Heart left ventricle (tissue), 16 donors: ENCODE measurements at regions not wholly inside any gene's neighbourhood (a gene's known extent, or its start where the extent isn't known, plus 50 kb on each side); places are given as distances from the start of the nearest gene placed in this dataset.

Experiments
- ATAC-seq, 4 donors: fragments of 200-7000 bp; cut with Tn5 transposase; one replicate each; pipeline ENCODE4 v1.9.1; 2020 to 2022; ENCODE audit warnings: moderate library complexity in 4 of 4, mild to moderate bottlenecking in 3 of 4, moderate number of reproducible peaks in 1 of 4
- DNase-seq, 5 donors: peaks; one replicate each; pipeline ENCODE4 v3.0.0-alpha.2; 2020
- H3K27ac ChIP-seq, 12 donors: fragments of 200-600 bp; sonication (generic) in 4 of 12; one replicate each; pipeline versions ENCODE4 v1.5.0 to v1.8.0; 2016 to 2022; ENCODE audit warnings: mild to moderate bottlenecking in 2 of 12
- H3K27me3 ChIP-seq, 9 donors: fragments of 200-600 bp; sonication (generic) in 2 of 9; one replicate each; pipeline versions ENCODE4 v1.5.1 to v1.8.0; 2016 to 2022; ENCODE audit warnings: mild to moderate bottlenecking in 3 of 9
- H3K36me3 ChIP-seq, 9 donors: fragments of 200-600 bp; sonication (generic) in 2 of 9; one replicate each; pipeline versions ENCODE4 v1.5.0 to v1.8.0; 2018 to 2022; ENCODE audit warnings: mild to moderate bottlenecking in 2 of 9
- H3K4me1 ChIP-seq, 12 donors: fragments of 200-600 bp; sonication (generic) in 4 of 12; one replicate each; pipeline versions ENCODE4 v1.5.0 to v1.8.0; 2016 to 2022; ENCODE audit warnings: mild to moderate bottlenecking in 3 of 12
- H3K4me3 ChIP-seq, 12 donors: fragments of 200-600 bp; sonication (generic) in 4 of 12; one replicate each; pipeline versions ENCODE4 v1.5.0 to v1.8.0; 2017 to 2022; ENCODE audit warnings: mild to moderate bottlenecking in 9 of 12, moderate library complexity in 4 of 12
- H3K9me3 ChIP-seq, 12 donors: fragments of 200-600 bp; sonication (generic) in 4 of 12; one replicate each; pipeline versions ENCODE4 v1.5.0 to v1.8.0; 2016 to 2022; ENCODE audit warnings: mild to moderate bottlenecking in 1 of 12
- POLR2A ChIP-seq, 2 donors: fragments of 450-650 bp; IDR thresholded peaks; one replicate each; pipeline ENCODE4 v1.6.1; 2017; ENCODE audit warnings: antibody characterized with exemption in 2 of 2, mild to moderate bottlenecking in 2 of 2, moderate library complexity in 2 of 2
- WGBS, 4 donors: extraction: QIAGEN DNeasy Blood & Tissue Kit in 2 of 4; methylation state at CpG; one replicate each; pipeline versions ENCODE4 v1.1.5 to v1.1.7; 2013 to 2018; 5-methylcytosine and 5-hydroxymethylcytosine counted together
- intact Hi-C, 10 donors: fragments of 100-400 bp; cut with DNase I; formaldehyde crosslinking; loops; one replicate each; pipeline versions ENCODE4 v1.11.1 to v1.14.2; 2022
- TF ChIP-seq, protein P1 (sequence below), 12 donors: fragments of 200-600 bp; sonication (generic) in 4 of 12; IDR thresholded peaks; one replicate each; pipeline versions ENCODE4 v1.5.0 to v1.8.0; 2018 to 2022; ENCODE audit warnings: antibody characterized with exemption in 12 of 12, mild to moderate bottlenecking in 5 of 12
- donor health status: ischemic (EF 13 %, LVEDD 7.1; RV severe dilation, severe dysfunction).
- donor health status: healthy with polysubstance abuse.
- donor health status: DM: no; HTN: yes; CAD: no.
- donor health status: DM: no; HTN: no; CAD: no.
- donor health status: ischemic (EF 25% LVEDD 6.9; RV normal size, moderate dysfunction).
- donor health status: ischemic (EF 25% LVEDD 5.7; RV mildly dilated, moderate dysfunction).
- donor health status: healthy.
- donor health status: DM: yes; HTN: yes; CAD: no.
- donor health status: ischemic (EF 35%, LVEDD 5.7; RV mildly dilated, moderate dysfunction).
- donor health status: nonischemic (EF 11% LVEDD 7.7; RV severe dilation, severe dysfunction).
- donor health status: DM: yes; HTN: yes; CAD: no.
- donor health status: PGD.
- donor health status: ischemic (EF 29% LVEDD 5.4; RV normal size, mild dysfunction).
- donor health status: nonischemic (EF 23%, LVEDD 6.1; RV moderate dilation, normal function).

DNA sequence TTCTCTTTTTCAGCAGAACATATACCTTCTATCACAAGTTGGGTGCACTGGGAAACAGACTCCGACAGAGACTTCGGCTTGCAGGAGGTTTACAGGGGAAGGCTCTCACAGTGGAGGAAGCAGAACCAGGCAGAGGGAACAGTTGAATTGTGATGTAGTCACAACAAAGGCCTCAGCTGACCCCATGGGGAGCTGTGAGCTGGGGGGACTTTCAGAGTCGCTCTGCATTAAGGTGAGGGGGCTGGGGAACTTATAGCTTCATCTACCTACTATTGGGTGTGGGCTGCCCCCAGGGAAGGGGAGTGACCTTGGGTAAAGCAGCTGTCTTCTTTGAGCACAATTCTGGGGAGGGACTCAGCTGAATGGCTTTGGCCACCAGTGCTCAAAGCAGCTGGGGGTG, 94.9 kb upstream of the POU3F1 start:
- Histone ChIP-seq H3K4me3 (no peak overlapping the region), H3K27me3 (peaks cover 0 to 44% (median 12%) of the 10 kb centered on the region in 9 donors), H3K9me3 (peaks cover 0 to 14% (median 3%) of the 10 kb centered on the region in 12 donors), H3K27ac (no peak overlapping the region), H3K36me3 (no peaks in the 10 kb centered on the region), H3K4me1 (peaks cover 0 to 22% (median 13%) of the 10 kb centered on the region in 12 donors)
- ATAC-seq (no peak), DNase-seq (no peak)
- intact Hi-C loops: no loop called here
- WGBS, 4 donors: 35 to 54% (median 45%) methylated on average over 3 of the region's 3 CpGs
- TF ChIP-seq, protein P1, sequence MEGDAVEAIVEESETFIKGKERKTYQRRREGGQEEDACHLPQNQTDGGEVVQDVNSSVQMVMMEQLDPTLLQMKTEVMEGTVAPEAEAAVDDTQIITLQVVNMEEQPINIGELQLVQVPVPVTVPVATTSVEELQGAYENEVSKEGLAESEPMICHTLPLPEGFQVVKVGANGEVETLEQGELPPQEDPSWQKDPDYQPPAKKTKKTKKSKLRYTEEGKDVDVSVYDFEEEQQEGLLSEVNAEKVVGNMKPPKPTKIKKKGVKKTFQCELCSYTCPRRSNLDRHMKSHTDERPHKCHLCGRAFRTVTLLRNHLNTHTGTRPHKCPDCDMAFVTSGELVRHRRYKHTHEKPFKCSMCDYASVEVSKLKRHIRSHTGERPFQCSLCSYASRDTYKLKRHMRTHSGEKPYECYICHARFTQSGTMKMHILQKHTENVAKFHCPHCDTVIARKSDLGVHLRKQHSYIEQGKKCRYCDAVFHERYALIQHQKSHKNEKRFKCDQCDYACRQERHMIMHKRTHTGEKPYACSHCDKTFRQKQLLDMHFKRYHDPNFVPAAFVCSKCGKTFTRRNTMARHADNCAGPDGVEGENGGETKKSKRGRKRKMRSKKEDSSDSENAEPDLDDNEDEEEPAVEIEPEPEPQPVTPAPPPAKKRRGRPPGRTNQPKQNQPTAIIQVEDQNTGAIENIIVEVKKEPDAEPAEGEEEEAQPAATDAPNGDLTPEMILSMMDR (IDR thresholded peaks at IDR 0.05): no peak
- no peak for TF ChIP-seq POLR2A (IDR thresholded peaks at IDR 0.05)

DNA sequence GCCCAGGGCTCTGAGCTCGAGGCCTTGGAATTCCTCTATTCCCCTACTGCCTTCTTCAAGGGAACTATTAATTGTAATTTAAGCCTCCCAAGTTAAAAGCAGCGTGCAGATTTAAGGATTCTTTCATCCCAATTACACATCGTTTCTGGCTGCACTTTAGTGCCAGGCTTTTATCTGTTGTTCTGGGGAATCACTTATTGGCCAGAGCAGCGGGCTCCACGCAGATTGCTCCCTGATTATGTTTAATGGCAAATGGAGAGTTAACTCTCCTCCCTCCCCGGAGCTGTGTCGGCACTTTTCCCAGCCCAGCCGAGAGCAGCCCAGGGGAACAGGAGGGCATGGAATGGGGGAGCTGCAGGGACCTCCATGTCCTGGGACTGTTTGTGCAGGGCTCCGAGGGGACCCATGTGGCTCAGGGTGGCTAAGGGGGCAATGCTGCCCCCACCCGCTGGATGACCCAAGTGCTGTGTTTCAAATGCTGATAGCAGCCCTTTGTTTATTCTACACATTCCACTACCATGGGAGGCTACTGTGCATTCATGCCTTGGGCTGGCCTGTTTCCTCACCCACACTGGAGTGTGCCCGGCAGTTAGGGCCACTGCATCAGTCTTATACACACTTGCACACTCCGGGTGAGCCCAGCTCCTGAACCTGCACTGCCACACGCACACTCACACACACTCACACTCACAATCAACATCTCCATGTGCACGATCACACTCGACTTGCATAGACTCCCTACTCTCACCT, 93.3 kb upstream of the POU3F1 start:
- 38 to 46% (median 44%) methylated on average over 13 to 15 of the region's 15 CpGs for WGBS, 4 donors
- intact Hi-C loops: no loop called here
- no peak for DNase-seq
- H3K4me1 ChIP-seq: peaks cover 0 to 22% (median 13%) of the 10 kb centered on the region in 12 donors
- no peaks in the 10 kb centered on the region for H3K9me3 ChIP-seq
- H3K27me3 ChIP-seq: peaks cover 2 to 57% (median 24%) of the 10 kb centered on the region in 9 donors
- ATAC-seq: no peak
- no peaks in the 10 kb centered on the region for H3K36me3 ChIP-seq
- no peak overlapping the region for H3K27ac ChIP-seq
- no peak for TF ChIP-seq POLR2A (IDR thresholded peaks at IDR 0.05)
- TF ChIP-seq, protein P1 (IDR thresholded peaks at IDR 0.05): no peak
- no peak overlapping the region for H3K4me3 ChIP-seq

DNA sequence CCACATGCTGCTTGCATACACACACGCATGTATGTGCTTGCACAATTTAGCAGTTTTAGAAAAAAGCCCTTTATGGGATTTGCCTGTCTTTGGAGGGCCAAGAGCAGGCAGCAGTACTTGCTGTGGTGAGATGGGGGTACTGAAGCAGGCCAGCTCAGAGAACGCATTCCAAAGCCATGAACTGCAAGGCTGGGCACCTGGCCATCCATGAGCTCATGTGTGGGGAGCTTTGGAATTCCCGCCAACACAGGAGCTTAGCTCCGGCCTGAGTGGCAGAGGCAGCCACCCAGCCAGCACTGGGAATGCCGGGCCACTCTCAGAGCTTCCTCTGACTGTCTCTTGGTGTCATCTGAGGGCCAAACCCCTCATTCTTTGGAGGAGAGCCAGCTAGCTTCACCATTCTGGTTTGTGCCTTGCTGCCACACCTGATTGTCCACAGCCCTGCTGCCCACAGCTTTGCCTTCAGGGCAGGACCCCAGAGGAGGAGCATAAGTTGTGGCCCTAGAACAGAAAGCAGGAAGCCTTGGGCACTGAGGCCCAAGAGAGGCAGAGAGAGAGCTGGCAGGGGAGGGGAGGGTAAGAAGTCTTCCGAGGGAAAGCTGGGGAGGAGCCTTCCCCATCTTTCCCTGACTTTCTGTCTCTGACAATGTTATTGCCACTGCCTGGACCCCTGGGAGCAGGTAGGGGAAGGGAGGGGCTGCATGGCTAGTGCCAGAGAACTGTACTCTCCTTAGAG, 92.1 kb upstream of the POU3F1 start:
- WGBS, 4 donors: 20 to 28% (median 24%) methylated on average over 3 to 6 of the region's 6 CpGs
- Histone ChIP-seq H3K36me3 (no peaks in the 10 kb centered on the region), H3K27ac (peak overlapping the region in 6 of 12 donors; percentile 38 to 77 (median 58)), H3K4me3 (no peak overlapping the region), H3K27me3 (peaks cover 6 to 57% (median 34%) of the 10 kb centered on the region in 9 donors), H3K9me3 (no peaks in the 10 kb centered on the region), H3K4me1 (peaks cover 0 to 27% (median 13%) of the 10 kb centered on the region in 12 donors)
- intact Hi-C loops: no loop called here
- TF ChIP-seq POLR2A (IDR thresholded peaks at IDR 0.05): no peak
- TF ChIP-seq, protein P1 (IDR thresholded peaks at IDR 0.05): peak in 6 of 12 donors; percentile 13 to 51 (median 19)
- ATAC-seq (peak; percentile 95 to 98 (median 96)), DNase-seq (peak; percentile 70 to 92 (median 85))

DNA sequence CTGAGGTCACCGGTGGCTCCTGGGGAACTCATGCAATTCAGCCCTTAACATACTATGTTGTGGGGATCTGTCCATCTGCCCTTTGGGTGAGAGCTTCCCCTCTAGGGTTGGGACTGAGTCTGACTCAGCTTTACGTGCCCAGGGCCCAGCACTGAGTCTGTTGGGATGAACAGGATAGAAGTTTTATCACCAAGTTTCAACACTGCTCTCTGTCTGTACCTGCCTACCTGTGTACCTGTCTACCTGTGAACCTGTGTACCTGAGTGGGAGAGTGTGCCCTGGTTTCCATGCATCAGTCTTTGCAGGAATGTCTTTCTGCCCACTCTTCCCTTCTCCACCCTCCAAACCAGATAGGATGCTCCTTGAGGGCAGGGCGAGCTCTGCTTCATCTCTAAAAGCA, 90.6 kb upstream of the POU3F1 start:
- Histone ChIP-seq H3K27ac (no peak overlapping the region), H3K27me3 (peaks cover 15 to 53% (median 34%) of the 10 kb centered on the region in 9 donors), H3K4me1 (peaks cover 0 to 27% (median 13%) of the 10 kb centered on the region in 12 donors), H3K36me3 (no peaks in the 10 kb centered on the region), H3K9me3 (no peaks in the 10 kb centered on the region), H3K4me3 (no peak overlapping the region)
- WGBS, 4 donors: 89 to 94% (median 93%) methylated on average over 3 of the region's 3 CpGs
- intact Hi-C loops: no loop called here
- no peak for DNase-seq
- no peak for ATAC-seq
- TF ChIP-seq, protein P1 (IDR thresholded peaks at IDR 0.05): no peak
- no peak for TF ChIP-seq POLR2A (IDR thresholded peaks at IDR 0.05)
